SK-N-SH (cell line): ENCODE measurements at regions not wholly inside any gene's neighbourhood (a gene's known extent, or its start where the extent isn't known, plus 50 kb on each side); places are given as distances from the start of the nearest gene placed in this dataset.

Experiments used
- CTCF ChIA-PET: fragments of 300-600, 350-600 bp; formaldehyde crosslinking; extraction: SDS; loops from one replicate; lab custom pipeline; 2021; lab: Yijun Ruan, JAX
- POLR2A ChIA-PET: fragments of 350-600 bp; sonication (Branson Sonifier 250); formaldehyde crosslinking; extraction: SDS; loops from one replicate; lab custom pipeline; 2020; ENCODE audit warnings: antibody characterized with exemption, inconsistent platforms; lab: Yijun Ruan, JAX
- DNase-seq: peaks from one replicate; pipeline ENCODE4 v3.0.0; 2012
- H2AFZ ChIP-seq: fragments of 200-600 bp; sonication (generic); 2 replicates; pipeline ENCODE4 v1.8.1; 2016; ENCODE audit warnings: antibody characterized with exemption, mild to moderate bottlenecking, low read depth
- H3F3A ChIP-seq: fragments of 200-600 bp; sonication (generic); replicated peaks from 2 replicates; pipeline ENCODE3; 2016; ENCODE audit warnings: antibody characterized with exemption, mild to moderate bottlenecking; ENCODE audit not compliant: insufficient read depth
- H3K27ac ChIP-seq, 2 experiments: fragments of 200-500 bp in 1 of 2; fragments of 200-600 bp in 1 of 2; sonication (Bioruptor generic) in 1 of 2; sonication (generic), shearing (Covaris generic) in 1 of 2; 2 replicates each; pipeline versions ENCODE4 v1.5.1 to v1.6.1; 2014 to 2016; ENCODE audit warnings: low read depth in 2 of 2, inconsistent platforms in 1 of 2, low read length in 1 of 2, mild to moderate bottlenecking in 1 of 2, mixed read lengths in 1 of 2
- H3K27me3 ChIP-seq: fragments of 200-600 bp; sonication (generic), shearing (Covaris generic); 2 replicates; pipeline ENCODE4 v1.6.1; 2016; ENCODE audit warnings: mixed run types; ENCODE audit not compliant: insufficient read depth
- H3K36me3 ChIP-seq, 2 experiments: fragments of 200-500 bp in 1 of 2; fragments of 200-600 bp in 1 of 2; sonication (Bioruptor generic) in 1 of 2; sonication (generic) in 1 of 2; replicated peaks in 1 of 2; 2 replicates each; pipeline versions ENCODE3 to v1.5.1; 2014 to 2016; ENCODE audit warnings: low read length in 1 of 2, mild to moderate bottlenecking in 1 of 2; ENCODE audit not compliant: insufficient read depth in 2 of 2, control insufficient read depth in 1 of 2
- H3K4me1 ChIP-seq, 2 experiments: fragments of 200-500 bp in 1 of 2; fragments of 200-600 bp in 1 of 2; sonication (Bioruptor generic) in 1 of 2; sonication (generic), shearing (Covaris generic) in 1 of 2; 2 replicates each; pipeline versions ENCODE4 v1.5.1 to v1.6.1; 2014 to 2016; ENCODE audit warnings: low read depth in 1 of 2, low read length in 1 of 2, mixed run types in 1 of 2; ENCODE audit not compliant: insufficient read depth in 2 of 2, control insufficient read depth in 1 of 2
- H3K4me2 ChIP-seq: fragments of 200-600 bp; sonication (generic), shearing (Covaris generic); 2 replicates; pipeline ENCODE4 v1.6.1; 2017; ENCODE audit warnings: mixed run types
- H3K4me3 ChIP-seq, 2 experiments: fragments of 200-500 bp in 1 of 2; fragments of 200-600 bp in 1 of 2; sonication (Bioruptor generic) in 1 of 2; sonication (generic), shearing (Covaris generic) in 1 of 2; 2 replicates each; pipeline versions ENCODE4 v1.5.1 to v1.8.1; 2014 to 2016; ENCODE audit warnings: low read depth in 2 of 2, inconsistent platforms in 1 of 2, low read length in 1 of 2, mild to moderate bottlenecking in 1 of 2, mixed read lengths in 1 of 2, moderate library complexity in 1 of 2
- H3K79me2 ChIP-seq: fragments of 200-600 bp; sonication (generic); 2 replicates; pipeline ENCODE4 v1.8.1; 2017; ENCODE audit warnings: mild to moderate bottlenecking; ENCODE audit not compliant: insufficient read depth
- H3K9ac ChIP-seq: fragments of 200-600 bp; sonication (generic); 2 replicates; pipeline ENCODE4 v1.6.1; 2017; ENCODE audit warnings: mixed run types
- H3K9me2 ChIP-seq: fragments of 200-600 bp; sonication (generic); 2 replicates; pipeline ENCODE4 v1.6.1; 2017; ENCODE audit warnings: mixed run types
- H3K9me3 ChIP-seq: fragments of 200-600 bp; sonication (generic); 2 replicates; pipeline ENCODE4 v1.6.1; 2017; ENCODE audit warnings: mixed run types, mild to moderate bottlenecking, moderate library complexity
- H4K20me1 ChIP-seq: fragments of 200-600 bp; sonication (generic); 2 replicates; pipeline ENCODE4 v1.6.1; 2017; ENCODE audit warnings: mild to moderate bottlenecking, mixed run types; ENCODE audit not compliant: insufficient read depth
- CHD2 ChIP-seq: fragments of 150-350 bp; IDR thresholded peaks from 2 replicates; pipeline ENCODE4 v1.6.1; 2018; ENCODE audit warnings: low read length; ENCODE audit not compliant: partially characterized antibody
- CTCF ChIP-seq: fragments of 200-600 bp; sonication (generic); IDR thresholded peaks from 2 replicates; pipeline ENCODE4 v1.6.1; 2017; ENCODE audit warnings: antibody characterized with exemption, mild to moderate bottlenecking, moderate library complexity
- ELF1 ChIP-seq: IDR thresholded peaks from 2 replicates; pipeline ENCODE4 v1.4.0; 2012
- EP300 ChIP-seq, 2 experiments: IDR thresholded peaks; 2 replicates each; pipeline versions ENCODE4 v1.4.0 to v1.6.1; 2012; ENCODE audit warnings: borderline replicate concordance in 1 of 2, low read depth in 1 of 2, low read length in 1 of 2
- FOSL2 ChIP-seq: IDR thresholded peaks from 2 replicates; pipeline ENCODE4 v1.4.0; 2012; ENCODE audit warnings: low read depth, mild to moderate bottlenecking, moderate library complexity, borderline replicate concordance
- FOXJ3 ChIP-seq: sonication (generic); formaldehyde crosslinking; IDR thresholded peaks from 2 replicates; pipeline ENCODE4 v1.5.1; 2020; ENCODE audit warnings: mild to moderate bottlenecking, missing genetic modification reagents
- GATA2 ChIP-seq: sonication (generic); formaldehyde crosslinking; IDR thresholded peaks from 2 replicates; pipeline ENCODE4 v1.5.0; 2020; ENCODE audit warnings: mild to moderate bottlenecking, missing genetic modification reagents
- JUND ChIP-seq: IDR thresholded peaks from 2 replicates; pipeline ENCODE4 v1.4.0; 2012
- MEF2A ChIP-seq: IDR thresholded peaks from 2 replicates; pipeline ENCODE4 v1.4.0; 2012; ENCODE audit warnings: low read depth, borderline replicate concordance
- MXI1 ChIP-seq: IDR thresholded peaks from 2 replicates; pipeline ENCODE4 v1.6.1; 2012; ENCODE audit warnings: mild to moderate bottlenecking, low read depth, low read length, improper control_type of control experiment
- NFIC ChIP-seq: IDR thresholded peaks from 2 replicates; pipeline ENCODE4 v1.4.0; 2012; ENCODE audit warnings: borderline replicate concordance
- NRF1 ChIP-seq: IDR thresholded peaks from 2 replicates; pipeline ENCODE4 v1.6.1; 2012; ENCODE audit warnings: low read depth, mild to moderate bottlenecking, low read length
- POLR2AphosphoS5 ChIP-seq: IDR thresholded peaks from 2 replicates; pipeline ENCODE4 v1.6.1; 2012; ENCODE audit warnings: low read depth, low read length
- RAD21 ChIP-seq: IDR thresholded peaks from 2 replicates; pipeline ENCODE4 v1.6.1; 2012; ENCODE audit warnings: mild to moderate bottlenecking, low read length
- RCOR1 ChIP-seq: fragments of 150-350 bp; IDR thresholded peaks from 2 replicates; pipeline ENCODE4 v1.6.1; 2017; ENCODE audit warnings: antibody characterized with exemption, low read length
- RXRA ChIP-seq: IDR thresholded peaks from 2 replicates; pipeline ENCODE4 v1.4.0; 2012; ENCODE audit warnings: low read depth, mild to moderate bottlenecking, borderline replicate concordance
- SMC3 ChIP-seq: IDR thresholded peaks from 2 replicates; pipeline ENCODE4 v1.6.1; 2012; ENCODE audit warnings: low read depth, low read length, improper control_type of control experiment
- TEAD4 ChIP-seq: IDR thresholded peaks from 2 replicates; pipeline ENCODE4 v1.4.0; 2012; ENCODE audit warnings: mild to moderate bottlenecking, borderline replicate concordance; ENCODE audit not compliant: insufficient read depth
- YY1 ChIP-seq: IDR thresholded peaks from 2 replicates; pipeline ENCODE4 v1.4.0; 2012; ENCODE audit warnings: low read depth, mild to moderate bottlenecking
- WGBS: methylation state at CpG from one replicate; pipeline ENCODE4 v1.1.6; 2017; ENCODE audit warnings: low lambda C conversion rate; 5-methylcytosine and 5-hydroxymethylcytosine counted together
- TF ChIP-seq, protein P1 (sequence below): fragments of 150-350 bp; IDR thresholded peaks from 2 replicates; pipeline ENCODE4 v1.6.1; 2016; ENCODE audit warnings: mild to moderate bottlenecking, low read depth, low read length
- TF ChIP-seq, protein P2 (sequence below): IDR thresholded peaks from 2 replicates; pipeline ENCODE4 v1.4.0; 2012; ENCODE audit warnings: low read depth

DNA sequence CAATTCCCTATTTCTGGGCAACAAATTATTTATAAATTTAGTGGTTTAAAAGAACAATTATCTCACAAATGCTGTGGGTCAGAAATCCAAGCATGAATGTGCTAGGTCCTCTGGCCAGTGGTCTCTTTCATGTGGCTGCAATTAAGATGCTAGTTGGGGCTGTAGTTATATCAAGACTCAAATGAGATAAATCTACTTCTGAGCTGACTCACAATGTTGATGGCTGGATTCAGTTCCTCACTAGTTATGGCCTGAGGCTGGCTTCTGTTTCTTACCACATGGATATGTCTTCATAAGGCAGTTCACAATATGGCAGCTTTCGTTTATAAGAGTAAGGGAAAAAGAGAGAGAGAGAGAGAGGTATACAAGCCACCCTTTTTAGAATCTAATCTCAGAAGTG is 717.0 kb downstream of the PRELID2 start (continued):
- TF ChIP-seq CTCF: no peak
- TF ChIP-seq RCOR1: no peak
- TF ChIP-seq EP300 (IDR thresholded peaks at IDR 0.05; ENCODE audit: borderline replicate concordance in 1 of 2, low read depth in 1 of 2, low read length in 1 of 2): no peak

DNA sequence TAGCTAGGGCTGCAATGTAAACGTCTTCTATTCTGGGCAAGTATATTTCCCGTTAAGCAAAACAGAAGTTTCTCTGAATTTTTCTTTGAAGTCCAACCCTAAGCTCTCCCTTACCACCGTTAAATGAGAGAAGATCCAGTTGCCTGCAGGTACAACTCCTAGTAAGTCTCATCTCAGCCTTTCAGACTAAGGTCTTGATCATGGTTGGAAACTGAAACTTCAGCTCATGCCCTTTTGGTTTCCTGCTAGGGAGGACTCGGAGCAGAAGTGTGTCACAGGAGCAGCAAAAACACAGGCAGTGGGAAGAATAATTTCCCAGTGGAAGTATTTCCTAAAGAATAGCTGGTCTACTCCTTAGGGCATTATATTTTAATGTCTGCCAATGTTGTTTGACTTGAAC is 717.9 kb downstream of the PRELID2 start:
- Histone ChIP-seq H3K27me3 (no peaks in the 10 kb centered on the region), H3K4me3 (no peak overlapping the region), H3K4me1 (no peaks in the 10 kb centered on the region), H3K4me2 (no peak overlapping the region), H3K27ac (no peak overlapping the region), H3K9ac (no peak overlapping the region), H3K9me2 (no peaks in the 10 kb centered on the region), H3K36me3 (no peaks in the 10 kb centered on the region), H3K79me2 (no peaks in the 10 kb centered on the region), H3F3A (no peaks in the 10 kb centered on the region), H2AFZ (no peak overlapping the region), H3K9me3 (no peaks in the 10 kb centered on the region), H4K20me1 (no peaks in the 10 kb centered on the region)
- CTCF ChIA-PET: interaction anchor here (1.1 kb wide), 2 partner anchors 17 to 74 kb away, joined by 3 to 4 read pairs; no protein-coding TSS in a partner anchor
- TF ChIP-seq MEF2A: no peak
- no peak for TF ChIP-seq JUND
- no peak for TF ChIP-seq CHD2
- no peak for TF ChIP-seq TEAD4
- TF ChIP-seq NFIC: no peak
- no peak for TF ChIP-seq CTCF
- TF ChIP-seq FOSL2: no peak
- TF ChIP-seq RCOR1: no peak
- TF ChIP-seq YY1: no peak
- TF ChIP-seq RAD21: no peak
- TF ChIP-seq RXRA: no peak
- TF ChIP-seq MXI1: no peak
- no peak for TF ChIP-seq GATA2
- no peak for TF ChIP-seq NRF1
- TF ChIP-seq, protein P1, sequence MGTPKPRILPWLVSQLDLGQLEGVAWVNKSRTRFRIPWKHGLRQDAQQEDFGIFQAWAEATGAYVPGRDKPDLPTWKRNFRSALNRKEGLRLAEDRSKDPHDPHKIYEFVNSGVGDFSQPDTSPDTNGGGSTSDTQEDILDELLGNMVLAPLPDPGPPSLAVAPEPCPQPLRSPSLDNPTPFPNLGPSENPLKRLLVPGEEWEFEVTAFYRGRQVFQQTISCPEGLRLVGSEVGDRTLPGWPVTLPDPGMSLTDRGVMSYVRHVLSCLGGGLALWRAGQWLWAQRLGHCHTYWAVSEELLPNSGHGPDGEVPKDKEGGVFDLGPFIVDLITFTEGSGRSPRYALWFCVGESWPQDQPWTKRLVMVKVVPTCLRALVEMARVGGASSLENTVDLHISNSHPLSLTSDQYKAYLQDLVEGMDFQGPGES: no peak
- no peak for TF ChIP-seq ELF1
- no peak for TF ChIP-seq SMC3
- no peak for TF ChIP-seq FOXJ3 (CRISPR knock-in tag)
- TF ChIP-seq POLR2AphosphoS5: no peak
- TF ChIP-seq, protein P2, sequence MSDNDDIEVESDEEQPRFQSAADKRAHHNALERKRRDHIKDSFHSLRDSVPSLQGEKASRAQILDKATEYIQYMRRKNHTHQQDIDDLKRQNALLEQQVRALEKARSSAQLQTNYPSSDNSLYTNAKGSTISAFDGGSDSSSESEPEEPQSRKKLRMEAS: no peak
- 23% methylated on average over 4 of the region's 4 CpGs for WGBS
- no peak for DNase-seq
- POLR2A ChIA-PET: no interaction called here
